ENCODE measurements at regions not wholly inside any gene's neighbourhood (a gene's known extent, or its start where the extent isn't known, plus 50 kb on each side); places are given as distances from the start of the nearest gene placed in this dataset.

GRCh38 chr7:136163340-136163801 is 186.2 kb upstream of the MTPN start:
- TF ChIP-seq CTCF (IDR thresholded peaks at IDR 0.05; ENCODE audit: extremely low read depth, missing control alignments): no peak
- DNase-seq (ENCODE audit: low spot score): no peak

- no peak for TF ChIP-seq CTCF (IDR thresholded peaks at IDR 0.05; ENCODE audit: extremely low read depth, missing control alignments)
- DNase-seq (ENCODE audit: low spot score): no peak
These were observed 173.2 kb upstream of the MTPN start for GRCh38 chr7:136150311-136150710.

- no peak for DNase-seq (ENCODE audit: low spot score)
- TF ChIP-seq CTCF (IDR thresholded peaks at IDR 0.05; ENCODE audit: extremely low read depth, missing control alignments): no peak
These were observed 171.8 kb upstream of the MTPN start for GRCh38 chr7:136148920-136149319.

- DNase-seq (ENCODE audit: low spot score): no peak
- TF ChIP-seq CTCF (IDR thresholded peaks at IDR 0.05; ENCODE audit: extremely low read depth, missing control alignments): no peak
These were observed 169.8 kb upstream of the MTPN start for GRCh38 chr7:136146925-136147324.

- TF ChIP-seq CTCF (IDR thresholded peaks at IDR 0.05; ENCODE audit: extremely low read depth, missing control alignments): no peak
- no peak for DNase-seq (ENCODE audit: low spot score)
These were observed 167.0 kb upstream of the MTPN start for GRCh38 chr7:136144182-136144581.

- no peak for TF ChIP-seq CTCF (IDR thresholded peaks at IDR 0.05; ENCODE audit: extremely low read depth, missing control alignments)
- DNase-seq (ENCODE audit: low spot score): no peak
These were observed 166.1 kb upstream of the MTPN start for GRCh38 chr7:136143271-136143670.

- no peak for DNase-seq (ENCODE audit: low spot score)
- TF ChIP-seq CTCF (IDR thresholded peaks at IDR 0.05; ENCODE audit: extremely low read depth, missing control alignments): no peak
These were observed 165.4 kb upstream of the MTPN start for GRCh38 chr7:136142583-136142982.
